ENCODE measurements at regions not wholly inside any gene's neighbourhood (a gene's known extent, or its start where the extent isn't known, plus 50 kb on each side); places are given as distances from the start of the nearest gene placed in this dataset.

DNA sequence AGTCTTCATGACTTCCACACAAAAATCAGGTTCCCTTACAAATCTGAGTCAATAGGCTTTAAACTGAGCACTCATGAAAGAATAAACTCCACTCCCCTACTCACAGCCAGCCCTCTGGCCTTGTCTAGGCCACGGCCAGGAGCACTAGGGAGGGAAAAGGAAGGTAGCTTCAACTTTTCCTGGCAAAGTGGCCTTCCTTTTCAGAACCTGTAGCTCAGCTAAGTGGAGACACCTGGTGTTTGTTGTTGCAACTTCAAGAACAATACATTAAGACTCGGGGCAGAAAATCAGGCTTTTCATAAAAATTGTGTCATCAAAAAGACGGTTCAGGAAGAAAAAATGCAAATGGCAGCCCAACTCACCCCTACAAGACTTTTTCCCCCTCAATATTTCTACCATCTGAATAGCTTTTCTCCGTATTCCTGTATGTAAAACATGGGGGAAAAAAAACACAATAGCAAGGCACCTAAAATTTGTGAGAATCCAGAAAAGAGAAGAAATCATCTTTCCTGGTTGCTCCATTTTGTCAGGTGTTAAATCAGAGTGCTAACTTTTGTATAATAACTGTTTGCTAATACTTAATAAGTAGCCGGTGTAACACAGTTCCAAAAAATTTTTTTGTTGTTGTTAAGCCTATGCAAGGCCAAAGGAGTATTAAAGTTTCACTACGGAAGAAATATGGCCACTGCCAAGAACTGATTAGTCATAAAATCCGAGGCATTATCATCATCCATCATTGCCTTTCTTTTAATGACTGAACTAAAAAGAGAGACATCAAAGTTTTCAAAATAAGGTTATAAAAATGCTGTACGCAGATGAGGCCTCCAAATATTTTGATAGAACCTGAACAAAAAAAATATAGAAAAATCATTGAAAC lies 66.2 kb upstream of the ARID5B start:
- TF ChIP-seq ZNF274 (IDR thresholded peaks at IDR 0.05; ENCODE audit: low read depth, low read length) = no peak
- no peak for TF ChIP-seq YY1 (IDR thresholded peaks at IDR 0.05; ENCODE audit: insufficient read depth, insufficient read length)
- TF ChIP-seq SUZ12 (IDR thresholded peaks at IDR 0.05; ENCODE audit: extremely low read depth, insufficient read depth, insufficient read length) = no peak
